Lower leg skin (tissue), 3 donors: ENCODE measurements at regions not wholly inside any gene's neighbourhood (a gene's known extent, or its start where the extent isn't known, plus 50 kb on each side); places are given as distances from the start of the nearest gene placed in this dataset.

Experiments used
- CTCF ChIP-seq, 3 donors: fragments of 450-650 bp; IDR thresholded peaks; one replicate each; pipeline ENCODE4 v1.5.1; 2016; ENCODE audit warnings: antibody characterized with exemption in 3 of 3, mild to moderate bottlenecking in 3 of 3, moderate library complexity in 2 of 3
- POLR2A ChIP-seq, 2 donors: fragments of 450-650 bp; IDR thresholded peaks; one replicate each; pipeline ENCODE4 v1.6.1; 2016 to 2017; ENCODE audit warnings: antibody characterized with exemption in 2 of 2, mild to moderate bottlenecking in 1 of 2, moderate library complexity in 1 of 2

DNA sequence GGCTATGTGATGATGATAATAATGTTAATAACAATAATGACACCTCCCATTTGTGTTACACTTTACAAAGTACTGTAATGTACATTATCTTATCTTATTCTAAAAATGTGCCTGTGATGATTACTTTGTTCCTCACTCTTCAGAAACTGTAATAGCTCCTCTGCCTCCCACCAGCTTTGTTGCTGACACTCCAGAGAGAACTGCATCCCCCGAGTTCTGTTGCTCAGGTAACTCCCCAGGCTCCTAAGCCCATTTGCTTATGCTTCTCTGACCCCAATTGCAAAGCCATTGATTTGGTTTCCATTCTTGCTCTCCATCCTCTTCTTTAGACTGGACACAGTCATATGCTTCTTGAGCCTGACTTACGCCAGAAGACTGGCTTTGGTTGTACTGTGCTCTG, 319.7 kb downstream of the EPM2A start:
- TF ChIP-seq CTCF (IDR thresholded peaks at IDR 0.05) = no peak
- TF ChIP-seq POLR2A (IDR thresholded peaks at IDR 0.05) = no peak
